ENCODE measurements at regions not wholly inside any gene's neighbourhood (a gene's known extent, or its start where the extent isn't known, plus 50 kb on each side); places are given as distances from the start of the nearest gene placed in this dataset.

- DNase-seq (ENCODE audit: low read depth in 2 of 2) = no peak
These were observed 273.2 kb downstream of the SMARCA2 start for GRCh38 chr9:2288309-2288708.

GRCh38 chr9:2289263-2289662 lies 274.1 kb downstream of the SMARCA2 start:
- no peak overlapping the region for H3K4me3 ChIP-seq (replicated peaks in 1 of 2; ENCODE audit: low read depth in 2 of 2, low read length in 2 of 2)
- no peak for DNase-seq (ENCODE audit: low read depth in 2 of 2)
- TF ChIP-seq CTCF (IDR thresholded peaks at IDR 0.05; ENCODE audit: low read depth, low read length) = no peak

More at GRCh38 chr9:2288309-2288708, 273.2 kb downstream of the SMARCA2 start:
- H3K4me3 ChIP-seq (replicated peaks in 1 of 2; ENCODE audit: low read depth in 2 of 2, low read length in 2 of 2) = no peak overlapping the region
- no peak for TF ChIP-seq CTCF (IDR thresholded peaks at IDR 0.05; ENCODE audit: low read depth, low read length)

GRCh38 chr9:2290382-2290781 lies 275.2 kb downstream of the SMARCA2 start:
- no peak for TF ChIP-seq CTCF (IDR thresholded peaks at IDR 0.05; ENCODE audit: low read depth, low read length)
- no peak for DNase-seq (ENCODE audit: low read depth in 2 of 2)
- no peak overlapping the region for H3K4me3 ChIP-seq (replicated peaks in 1 of 2; ENCODE audit: low read depth in 2 of 2, low read length in 2 of 2)

GRCh38 chr9:2291980-2292704 lies 277.0 kb downstream of the SMARCA2 start:
- TF ChIP-seq CTCF (IDR thresholded peaks at IDR 0.05; ENCODE audit: low read depth, low read length) = no peak
- DNase-seq (ENCODE audit: low read depth in 2 of 2) = peak; percentile 31 to 54
- no peak overlapping the region for H3K4me3 ChIP-seq (replicated peaks in 1 of 2; ENCODE audit: low read depth in 2 of 2, low read length in 2 of 2)

- TF ChIP-seq CTCF (IDR thresholded peaks at IDR 0.05; ENCODE audit: low read depth, low read length) = no peak
- H3K4me3 ChIP-seq (replicated peaks in 1 of 2; ENCODE audit: low read depth in 2 of 2, low read length in 2 of 2) = no peak overlapping the region
- DNase-seq (ENCODE audit: low read depth in 2 of 2) = no peak
These were observed 277.6 kb downstream of the SMARCA2 start for GRCh38 chr9:2292733-2293132.

- TF ChIP-seq CTCF (IDR thresholded peaks at IDR 0.05; ENCODE audit: low read depth, low read length) = no peak
These were observed 282.6 kb downstream of the SMARCA2 start for GRCh38 chr9:2297771-2298170.

GRCh38 chr9:2298217-2298616 lies 283.1 kb downstream of the SMARCA2 start:
- no peak for TF ChIP-seq CTCF (IDR thresholded peaks at IDR 0.05; ENCODE audit: low read depth, low read length)
- no peak for DNase-seq (ENCODE audit: low read depth in 2 of 2)
- H3K4me3 ChIP-seq (replicated peaks in 1 of 2; ENCODE audit: low read depth in 2 of 2, low read length in 2 of 2) = no peak overlapping the region

More at GRCh38 chr9:2297771-2298170, 282.6 kb downstream of the SMARCA2 start:
- no peak for DNase-seq (ENCODE audit: low read depth in 2 of 2)
- no peak overlapping the region for H3K4me3 ChIP-seq (replicated peaks in 1 of 2; ENCODE audit: low read depth in 2 of 2, low read length in 2 of 2)

Data from cardiac fibroblast (primary cell).